ENCODE measurements at regions not wholly inside any gene's neighbourhood (a gene's known extent, or its start where the extent isn't known, plus 50 kb on each side); places are given as distances from the start of the nearest gene placed in this dataset.

DNA sequence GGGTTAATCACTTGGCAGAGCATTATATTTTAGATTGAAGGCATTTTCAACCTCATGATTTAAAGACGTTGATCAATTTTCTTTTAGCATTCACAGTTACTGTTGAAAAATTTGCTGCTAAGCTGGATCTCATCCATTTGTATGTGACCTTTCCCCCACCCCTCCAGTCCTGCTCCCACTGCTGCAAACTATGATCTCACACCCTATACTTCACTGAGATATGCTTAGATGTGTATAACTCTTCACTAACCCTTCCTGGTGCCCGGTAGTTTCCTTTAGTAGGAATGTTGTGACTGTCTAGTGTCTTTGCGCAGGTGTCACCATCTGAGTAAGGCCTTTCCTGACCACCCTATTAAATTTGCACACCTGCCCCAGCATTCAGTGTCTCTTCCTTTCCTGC is 67.0 kb upstream of the C1orf21 start:
- DNase-seq (ENCODE audit: low read depth in 2 of 2) = no peak

DNA sequence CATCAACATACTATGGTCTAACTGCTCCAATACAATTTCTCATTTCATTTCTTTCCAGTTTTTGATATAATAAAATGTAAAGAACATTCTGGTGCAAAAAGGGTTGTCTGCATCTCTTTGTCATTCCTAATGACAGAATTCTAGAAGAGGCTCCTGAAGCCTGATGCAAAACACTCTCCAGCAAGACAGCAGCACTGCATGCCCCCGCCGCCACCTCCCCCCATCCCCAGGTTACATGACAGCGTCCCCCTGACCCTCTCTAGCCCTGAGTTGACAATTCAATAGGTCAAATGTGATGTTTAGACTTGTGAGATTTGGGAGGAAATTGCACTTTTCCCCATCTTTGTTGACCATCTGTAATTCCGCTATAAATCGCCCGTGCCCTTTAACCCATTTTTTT is 64.6 kb upstream of the C1orf21 start:
- DNase-seq (ENCODE audit: low read depth in 2 of 2) = no peak

DNA sequence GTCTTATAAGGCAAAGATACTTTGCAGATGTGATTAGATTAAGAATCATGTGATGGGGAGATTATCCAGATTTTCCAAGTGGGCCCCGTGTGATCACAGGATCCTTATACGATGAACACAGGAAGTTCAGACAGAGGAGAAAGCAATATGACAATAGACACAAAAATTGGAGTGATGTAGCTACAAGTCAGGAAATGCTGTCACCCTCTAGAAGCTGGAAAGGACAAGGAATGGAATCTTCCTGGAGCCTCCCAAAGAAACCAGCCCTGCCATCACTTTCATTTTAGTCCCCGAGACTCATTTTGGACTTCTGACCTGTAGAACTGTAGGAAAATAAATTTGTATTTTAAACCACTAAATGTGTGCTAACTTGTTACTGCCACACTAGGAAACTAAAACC is 61.9 kb upstream of the C1orf21 start:
- DNase-seq (ENCODE audit: low read depth in 2 of 2) = no peak

DNA sequence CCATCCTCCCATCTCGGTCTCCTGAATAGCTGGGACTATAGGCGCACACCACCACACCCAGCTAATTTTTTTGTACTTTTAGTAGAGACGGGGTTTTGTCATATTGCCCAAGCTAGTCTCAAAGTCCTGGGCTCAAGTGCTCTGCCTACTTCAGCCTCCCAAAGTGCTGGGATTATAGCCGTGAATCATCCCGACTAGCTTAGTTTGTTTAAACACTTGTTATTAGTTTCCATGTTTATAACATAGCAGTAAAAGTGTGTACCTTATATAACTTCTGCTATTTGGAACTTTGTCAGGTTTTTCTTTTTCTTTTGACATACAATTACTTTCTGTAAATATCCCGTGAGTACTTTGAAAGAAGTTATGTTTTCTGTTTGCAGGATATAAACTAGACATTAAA is 60.6 kb upstream of the C1orf21 start:
- no peak for DNase-seq (ENCODE audit: low read depth in 2 of 2)

DNA sequence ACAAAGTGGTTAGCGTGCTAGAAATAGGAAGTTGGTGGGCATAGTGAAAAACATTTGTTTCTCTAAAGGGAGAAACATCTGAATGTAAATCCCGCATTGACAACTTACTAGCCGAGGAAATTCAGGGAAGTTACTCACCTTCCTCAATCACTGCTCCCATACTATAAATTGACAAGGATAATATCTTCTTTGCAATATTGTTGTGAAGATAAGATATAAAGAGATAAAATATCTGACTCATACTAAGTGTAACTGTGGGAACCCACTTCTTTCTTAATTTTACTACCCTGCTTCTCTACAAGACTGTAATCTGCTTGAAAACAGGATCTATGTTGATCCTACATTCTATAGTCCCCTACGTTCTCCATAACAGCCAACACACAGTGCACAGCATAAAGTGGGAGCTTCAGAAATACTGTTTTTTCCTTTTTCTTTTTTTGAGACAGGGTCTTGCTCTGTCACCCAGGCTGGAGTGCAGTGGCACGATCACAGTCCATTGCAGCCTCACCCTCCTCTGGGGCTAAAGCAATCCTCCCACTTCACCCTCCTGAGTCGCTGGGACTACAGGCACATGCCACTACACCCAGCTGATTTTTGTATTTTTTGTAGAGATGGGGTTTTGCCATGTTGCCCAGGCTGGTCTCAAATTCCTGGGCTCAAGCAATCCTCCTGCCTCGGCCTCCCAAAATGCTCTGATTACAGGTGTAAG is 57.4 kb upstream of the C1orf21 start:
- no peak for DNase-seq (ENCODE audit: low read depth in 2 of 2)

DNA sequence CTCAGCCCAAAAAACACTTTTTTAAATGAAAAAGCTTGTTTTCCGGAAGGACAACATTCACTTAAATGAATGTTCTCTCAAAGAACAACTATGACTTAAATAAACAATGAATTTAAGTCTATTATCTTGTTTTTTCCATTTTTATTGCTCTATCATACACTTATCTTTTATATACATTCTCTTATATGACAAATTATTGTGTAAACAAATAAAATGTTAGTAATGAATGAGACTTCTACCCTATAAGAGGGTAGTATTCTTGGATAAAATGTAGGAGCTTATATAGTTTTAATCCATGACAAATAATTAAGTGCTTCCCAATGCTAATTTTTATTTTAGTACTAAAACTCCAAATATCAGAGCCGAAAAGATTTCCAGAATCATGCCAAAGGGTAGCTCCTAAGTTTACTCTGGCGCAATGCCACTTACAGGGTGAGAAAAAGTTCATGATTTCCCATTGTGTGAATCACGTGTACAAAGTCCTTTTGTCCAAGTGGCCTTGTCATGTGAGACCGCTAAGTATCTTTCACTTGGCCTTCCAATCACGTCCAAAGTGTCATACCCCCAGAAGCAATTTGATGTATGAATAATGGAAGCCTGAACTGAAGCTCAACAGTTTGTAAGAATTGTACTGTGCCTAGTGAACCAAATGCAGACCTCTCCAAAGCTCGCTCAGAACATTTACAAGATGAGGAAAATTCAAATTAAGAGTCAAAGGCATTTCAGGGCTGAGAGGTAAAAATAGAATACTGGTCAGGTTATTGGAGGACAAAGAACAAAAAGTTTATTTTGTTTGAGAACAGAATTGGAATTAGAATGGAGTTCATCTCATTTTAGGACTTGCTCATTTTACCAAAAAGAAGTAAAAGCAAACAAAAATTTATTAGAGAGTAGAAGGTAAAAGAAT is 56.6 kb upstream of the C1orf21 start:
- DNase-seq (ENCODE audit: low read depth in 2 of 2) = no peak

DNA sequence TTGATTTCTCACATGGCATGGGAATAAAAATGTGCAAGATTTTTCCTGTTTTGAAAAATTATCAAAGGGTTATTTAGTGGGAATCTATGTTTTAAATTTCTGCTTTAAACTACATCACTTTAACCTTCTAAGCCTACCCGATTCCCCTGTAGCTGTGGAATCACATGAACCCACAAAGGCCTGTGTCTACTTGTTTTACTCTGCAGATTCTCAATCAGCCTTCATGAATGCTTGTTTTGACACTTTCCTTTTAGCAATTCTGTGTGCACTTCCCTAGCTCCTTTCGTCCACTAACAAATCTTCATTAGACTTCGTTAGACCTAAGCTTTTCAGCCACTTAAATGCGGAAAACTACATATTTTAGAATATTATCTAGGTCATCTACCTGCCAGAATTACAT is 56.0 kb upstream of the C1orf21 start:
- no peak for DNase-seq (ENCODE audit: low read depth in 2 of 2)

Data from stimulated activated CD4-positive, alpha-beta T cell treated with anti-CD3 and anti-CD28 coated beads, Interleukin-15, amount 100 ng/mL, for 48 hours (primary cell).